Coronary artery (tissue), 2 donors: ENCODE measurements at regions not wholly inside any gene's neighbourhood (a gene's known extent, or its start where the extent isn't known, plus 50 kb on each side); places are given as distances from the start of the nearest gene placed in this dataset.

Source experiments
- DNase-seq: peaks from one replicate; pipeline ENCODE4 v3.0.0-alpha.2; 2017; ENCODE audit warnings: low spot score
- H3K27ac ChIP-seq, 2 donors: fragments of 200-600 bp; sonication (generic); one replicate each; pipeline ENCODE4 v1.5.1; 2016 to 2019
- H3K4me3 ChIP-seq: fragments of 200-600 bp; sonication (generic); 2 replicates; pipeline ENCODE4 v1.5.1; 2016; ENCODE audit warnings: mild to moderate bottlenecking, moderate library complexity
- TF ChIP-seq, protein P1 (sequence below): fragments of 200-600 bp; sonication (generic); IDR thresholded peaks from one replicate; pipeline ENCODE4 v1.5.1; 2019; ENCODE audit warnings: antibody characterized with exemption

DNA sequence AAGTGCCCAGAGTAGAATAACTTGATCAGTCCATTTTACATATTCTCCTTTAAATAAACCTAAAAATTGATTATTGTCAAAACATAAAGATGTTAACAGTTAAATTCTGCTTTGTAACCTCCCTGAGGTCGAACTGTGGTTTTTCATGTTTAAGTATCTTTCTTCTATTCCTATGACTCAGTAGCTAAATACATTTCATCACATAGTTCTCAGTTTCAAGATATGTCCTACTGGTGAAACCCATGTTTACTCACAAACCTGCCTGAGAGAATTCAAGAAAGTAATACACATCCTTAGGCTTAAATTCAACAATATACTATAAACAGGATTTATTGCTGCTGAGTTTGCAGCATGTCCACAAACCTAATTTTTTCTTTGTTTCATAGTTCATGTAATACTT lies 692.9 kb downstream of the ZPLD1 start:
- no peak overlapping the region for H3K4me3 ChIP-seq
- no peak for DNase-seq
- TF ChIP-seq, protein P1, sequence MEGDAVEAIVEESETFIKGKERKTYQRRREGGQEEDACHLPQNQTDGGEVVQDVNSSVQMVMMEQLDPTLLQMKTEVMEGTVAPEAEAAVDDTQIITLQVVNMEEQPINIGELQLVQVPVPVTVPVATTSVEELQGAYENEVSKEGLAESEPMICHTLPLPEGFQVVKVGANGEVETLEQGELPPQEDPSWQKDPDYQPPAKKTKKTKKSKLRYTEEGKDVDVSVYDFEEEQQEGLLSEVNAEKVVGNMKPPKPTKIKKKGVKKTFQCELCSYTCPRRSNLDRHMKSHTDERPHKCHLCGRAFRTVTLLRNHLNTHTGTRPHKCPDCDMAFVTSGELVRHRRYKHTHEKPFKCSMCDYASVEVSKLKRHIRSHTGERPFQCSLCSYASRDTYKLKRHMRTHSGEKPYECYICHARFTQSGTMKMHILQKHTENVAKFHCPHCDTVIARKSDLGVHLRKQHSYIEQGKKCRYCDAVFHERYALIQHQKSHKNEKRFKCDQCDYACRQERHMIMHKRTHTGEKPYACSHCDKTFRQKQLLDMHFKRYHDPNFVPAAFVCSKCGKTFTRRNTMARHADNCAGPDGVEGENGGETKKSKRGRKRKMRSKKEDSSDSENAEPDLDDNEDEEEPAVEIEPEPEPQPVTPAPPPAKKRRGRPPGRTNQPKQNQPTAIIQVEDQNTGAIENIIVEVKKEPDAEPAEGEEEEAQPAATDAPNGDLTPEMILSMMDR = no peak
- no peak overlapping the region for H3K27ac ChIP-seq

DNA sequence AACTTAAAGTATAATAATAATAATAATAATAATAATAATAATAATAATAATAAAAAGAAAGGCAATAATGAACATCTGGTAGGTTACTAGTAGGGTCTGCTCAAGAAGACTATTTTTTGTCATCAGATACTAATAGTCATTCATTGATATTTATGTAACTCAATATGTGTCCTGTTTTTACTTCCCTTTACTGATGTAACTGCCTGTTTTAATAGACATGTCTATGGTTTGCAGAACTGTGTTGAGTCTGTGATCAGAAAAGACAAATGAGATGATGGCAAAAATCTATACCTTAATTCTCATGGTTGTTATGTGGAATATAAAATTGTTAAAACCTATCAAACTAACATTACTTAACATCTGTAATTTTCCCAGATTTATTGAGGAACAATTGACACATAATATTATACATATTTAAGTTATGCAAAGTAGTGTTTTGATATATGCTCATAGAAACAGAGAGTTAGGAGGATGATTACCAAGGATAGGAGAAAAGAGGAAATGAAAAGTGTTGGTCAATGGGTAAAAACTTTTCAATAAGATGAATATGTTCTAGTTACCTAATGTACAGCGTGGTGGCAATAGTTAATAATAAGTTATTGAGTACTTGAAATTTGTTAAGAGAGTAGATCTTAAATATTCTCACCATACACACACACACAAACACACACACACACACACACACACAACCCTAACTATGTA lies 699.4 kb downstream of the ZPLD1 start:
- H3K27ac ChIP-seq = no peak overlapping the region
- TF ChIP-seq, protein P1 = no peak
- H3K4me3 ChIP-seq = no peak overlapping the region
- DNase-seq = no peak

- H3K4me3 ChIP-seq = no peak overlapping the region
- TF ChIP-seq, protein P1 = no peak
- no peak for DNase-seq
- H3K27ac ChIP-seq = no peak overlapping the region
These were observed 701.8 kb downstream of the ZPLD1 start for GRCh38 chr3:103136621-103137020.

GRCh38 chr3:103137830-103138229 lies 703.0 kb downstream of the ZPLD1 start:
- Histone ChIP-seq H3K4me3 (no peak overlapping the region), H3K27ac (no peak overlapping the region)
- TF ChIP-seq, protein P1 = no peak
- no peak for DNase-seq

- Histone ChIP-seq H3K4me3 (no peak overlapping the region), H3K27ac (no peak overlapping the region)
- TF ChIP-seq, protein P1 = no peak
- no peak for DNase-seq
These were observed 723.4 kb downstream of the ZPLD1 start for GRCh38 chr3:103158183-103158582.

- no peak for DNase-seq
- Histone ChIP-seq H3K27ac (no peak overlapping the region), H3K4me3 (no peak overlapping the region)
- TF ChIP-seq, protein P1 = no peak
These were observed 732.1 kb downstream of the ZPLD1 start for GRCh38 chr3:103166890-103167289.

DNA sequence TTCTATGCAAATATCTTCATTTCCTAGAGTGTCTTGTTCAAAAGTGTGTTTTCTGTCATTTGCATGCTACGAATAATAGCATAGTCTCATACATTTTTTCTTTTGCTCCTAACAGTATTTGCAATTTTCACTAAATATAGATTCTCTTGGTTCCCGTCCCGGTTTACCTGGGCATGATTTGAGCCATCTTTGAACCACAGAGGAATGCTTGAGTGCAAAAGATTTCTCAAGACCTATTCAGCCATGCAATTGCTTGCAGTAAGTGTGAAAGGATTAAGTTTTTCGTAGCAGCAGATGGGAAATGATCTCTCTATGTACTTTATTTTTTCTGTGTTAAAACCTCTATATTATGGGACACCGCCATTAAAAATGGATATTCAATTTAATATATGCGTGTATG lies 733.0 kb downstream of the ZPLD1 start:
- Histone ChIP-seq H3K27ac (no peak overlapping the region), H3K4me3 (no peak overlapping the region)
- no peak for DNase-seq
- TF ChIP-seq, protein P1 = no peak
